Activated T-cell treated with anti-CD3 and anti-CD28 coated beads, Interleukin-2, amount 50 U/mL, for 48 hours (primary cell): ENCODE measurements at regions not wholly inside any gene's neighbourhood (a gene's known extent, or its start where the extent isn't known, plus 50 kb on each side); places are given as distances from the start of the nearest gene placed in this dataset.

Source experiments
- DNase-seq, 2 experiments: peaks; one replicate each; pipeline ENCODE4 v3.0.0-alpha.2; 2020

GRCh38 chr20:17856837-17857605 lies 111.6 kb downstream of the SNX5 start:
- DNase-seq, result no peak

- DNase-seq, result no peak
Measured at GRCh38 chr20:17856024-17856564, 112.5 kb downstream of the SNX5 start.

- no peak for DNase-seq
Measured at GRCh38 chr20:17854307-17854903, 114.2 kb downstream of the SNX5 start.

GRCh38 chr20:17852323-17852722 lies 116.3 kb downstream of the SNX5 start:
- no peak for DNase-seq

- DNase-seq, result no peak
Measured at GRCh38 chr20:17850684-17851026, 117.9 kb downstream of the SNX5 start.

- DNase-seq, result no peak
Measured at GRCh38 chr20:17849901-17850683, 118.5 kb downstream of the SNX5 start.

GRCh38 chr20:17849138-17849900 lies 119.3 kb downstream of the SNX5 start:
- DNase-seq, result no peak

GRCh38 chr20:17848249-17849048 lies 120.1 kb downstream of the SNX5 start:
- no peak for DNase-seq

GRCh38 chr20:17845701-17846475 lies 122.7 kb downstream of the SNX5 start:
- DNase-seq, result no peak

GRCh38 chr20:17844549-17845298 lies 123.9 kb downstream of the SNX5 start:
- no peak for DNase-seq

- DNase-seq, result no peak
Measured at GRCh38 chr20:17844133-17844429, 124.5 kb downstream of the SNX5 start.

- DNase-seq, result peak; percentile 24 to 26
Measured at GRCh38 chr20:17843246-17844132, 125.1 kb downstream of the SNX5 start.

- DNase-seq, result no peak
Measured at GRCh38 chr20:17841751-17842215, 126.8 kb downstream of the SNX5 start.

- no peak for DNase-seq
Measured at GRCh38 chr20:17840423-17840822, 128.2 kb downstream of the SNX5 start.

- DNase-seq, result no peak
Measured at GRCh38 chr20:17838921-17839320, 129.7 kb downstream of the SNX5 start.

GRCh38 chr20:17837179-17837578 lies 131.4 kb downstream of the SNX5 start:
- DNase-seq, result no peak

GRCh38 chr20:17836303-17836861 lies 132.2 kb downstream of the SNX5 start:
- no peak for DNase-seq

- DNase-seq, result no peak
Measured at GRCh38 chr20:17835934-17836300, 132.7 kb downstream of the SNX5 start.
